Uterus (tissue), 3 donors: ENCODE measurements at regions not wholly inside any gene's neighbourhood (a gene's known extent, or its start where the extent isn't known, plus 50 kb on each side); places are given as distances from the start of the nearest gene placed in this dataset.

Experiments used
- DNase-seq, 2 donors: peaks; one replicate each; pipeline ENCODE4 v3.0.0-alpha.2; 2019 to 2020
- H3K27ac ChIP-seq, 2 donors: fragments of 200-600 bp; sonication (generic); 1 replicate in 1 of 2; 2 replicates in 1 of 2; pipeline ENCODE4 v1.5.1; 2016 to 2018
- H3K27me3 ChIP-seq, 2 donors: fragments of 200-600 bp; sonication (generic); one replicate each; pipeline ENCODE4 v1.5.1; 2018 to 2019; ENCODE audit warnings: control low read depth in 1 of 2
- H3K36me3 ChIP-seq, 2 donors: fragments of 200-600 bp; sonication (generic); one replicate each; pipeline ENCODE4 v1.5.1; 2019; ENCODE audit warnings: control low read depth in 1 of 2
- H3K4me1 ChIP-seq, 2 donors: fragments of 200-600 bp; sonication (generic); one replicate each; pipeline ENCODE4 v1.5.1; 2018 to 2019; ENCODE audit warnings: control low read depth in 1 of 2
- H3K4me3 ChIP-seq, 2 donors: fragments of 200-600 bp; sonication (generic); 1 replicate in 1 of 2; 2 replicates in 1 of 2; pipeline ENCODE4 v1.5.1; 2018 to 2019; ENCODE audit warnings: mild to moderate bottlenecking in 1 of 2
- H3K9me3 ChIP-seq, 2 donors: fragments of 200-600 bp; sonication (generic); one replicate each; pipeline ENCODE4 v1.5.1; 2019; ENCODE audit warnings: control low read depth in 1 of 2
- CTCF ChIP-seq, 4 experiments: fragments of 200-600 bp in 2 of 4; fragments of 450-650 bp in 2 of 4; sonication (generic) in 2 of 4; IDR thresholded peaks; one replicate each; pipeline ENCODE4 v1.5.1; 2016 to 2019; ENCODE audit warnings: antibody characterized with exemption in 4 of 4, mild to moderate bottlenecking in 2 of 4, moderate library complexity in 1 of 4
- POLR2A ChIP-seq, 2 donors: fragments of 450-650 bp; IDR thresholded peaks; one replicate each; pipeline ENCODE4 v1.6.1; 2016; ENCODE audit warnings: antibody characterized with exemption in 2 of 2, mild to moderate bottlenecking in 1 of 2, moderate library complexity in 1 of 2
- intact Hi-C: fragments of 100-400 bp; cut with DNase I; formaldehyde crosslinking; loops from one replicate; pipeline ENCODE4 v1.15.1; 2023; ENCODE audit warnings: low total_unique reads
- donor health status: DM: yes; HTN: yes; CAD: no.

DNA sequence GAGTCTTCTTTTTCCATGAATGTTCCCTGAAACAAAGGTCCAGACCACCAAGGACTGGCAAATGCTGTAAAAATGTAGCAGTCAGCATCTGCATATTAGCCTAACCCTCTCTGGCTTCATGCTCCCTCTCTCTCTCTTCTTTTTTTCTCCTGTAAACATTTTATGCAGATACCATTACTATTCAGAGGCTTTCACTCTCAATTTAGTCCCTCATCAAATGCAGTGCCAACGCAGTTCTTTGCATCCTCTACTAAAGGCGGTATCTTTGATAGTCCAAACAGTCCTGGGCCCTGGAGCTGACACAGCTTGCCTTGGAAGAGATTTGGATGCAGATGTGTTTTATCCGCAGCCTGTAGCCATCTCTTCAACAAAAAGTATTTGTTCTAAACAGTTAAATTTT lies 167.1 kb upstream of the MMS22L start:
- Histone ChIP-seq H3K27me3 (no peaks in the 10 kb centered on the region), H3K36me3 (no peaks in the 10 kb centered on the region), H3K27ac (no peak overlapping the region), H3K4me3 (no peak overlapping the region), H3K9me3 (no peaks in the 10 kb centered on the region), H3K4me1 (no peaks in the 10 kb centered on the region)
- TF ChIP-seq POLR2A (IDR thresholded peaks at IDR 0.05), result no peak
- no peak for TF ChIP-seq CTCF (IDR thresholded peaks at IDR 0.05)
- no peak for DNase-seq
- intact Hi-C loops, result no loop called here

GRCh38 chr6:97456070-97456469 lies 173.1 kb upstream of the MMS22L start:
- H3K4me3 ChIP-seq, result no peak overlapping the region
- DNase-seq, result no peak
- no peaks in the 10 kb centered on the region for H3K27me3 ChIP-seq
- H3K27ac ChIP-seq, result no peak overlapping the region
- no peaks in the 10 kb centered on the region for H3K4me1 ChIP-seq
- intact Hi-C loops, result no loop called here
- H3K36me3 ChIP-seq, result no peaks in the 10 kb centered on the region
- H3K9me3 ChIP-seq, result no peaks in the 10 kb centered on the region
- no peak for TF ChIP-seq POLR2A (IDR thresholded peaks at IDR 0.05)
- no peak for TF ChIP-seq CTCF (IDR thresholded peaks at IDR 0.05)

GRCh38 chr6:97459535-97459934 lies 176.5 kb upstream of the MMS22L start:
- TF ChIP-seq POLR2A (IDR thresholded peaks at IDR 0.05) (no peak), CTCF (IDR thresholded peaks at IDR 0.05) (no peak)
- no peak overlapping the region for H3K27ac ChIP-seq
- intact Hi-C loops, result no loop called here

GRCh38 chr6:97459986-97460385 lies 177.0 kb upstream of the MMS22L start:
- no peak for DNase-seq
- intact Hi-C loops, result no loop called here
- H3K4me1 ChIP-seq, result no peaks in the 10 kb centered on the region
- H3K27ac ChIP-seq, result no peak overlapping the region
- H3K36me3 ChIP-seq, result no peaks in the 10 kb centered on the region
- TF ChIP-seq POLR2A (IDR thresholded peaks at IDR 0.05) (no peak), CTCF (IDR thresholded peaks at IDR 0.05) (no peak)
- H3K27me3 ChIP-seq, result no peaks in the 10 kb centered on the region
- no peaks in the 10 kb centered on the region for H3K9me3 ChIP-seq
- no peak overlapping the region for H3K4me3 ChIP-seq

More at GRCh38 chr6:97459535-97459934, 176.5 kb upstream of the MMS22L start:
- no peaks in the 10 kb centered on the region for H3K4me1 ChIP-seq
- H3K4me3 ChIP-seq, result no peak overlapping the region
- H3K27me3 ChIP-seq, result no peaks in the 10 kb centered on the region
- H3K36me3 ChIP-seq, result no peaks in the 10 kb centered on the region
- no peaks in the 10 kb centered on the region for H3K9me3 ChIP-seq
- DNase-seq, result no peak

DNA sequence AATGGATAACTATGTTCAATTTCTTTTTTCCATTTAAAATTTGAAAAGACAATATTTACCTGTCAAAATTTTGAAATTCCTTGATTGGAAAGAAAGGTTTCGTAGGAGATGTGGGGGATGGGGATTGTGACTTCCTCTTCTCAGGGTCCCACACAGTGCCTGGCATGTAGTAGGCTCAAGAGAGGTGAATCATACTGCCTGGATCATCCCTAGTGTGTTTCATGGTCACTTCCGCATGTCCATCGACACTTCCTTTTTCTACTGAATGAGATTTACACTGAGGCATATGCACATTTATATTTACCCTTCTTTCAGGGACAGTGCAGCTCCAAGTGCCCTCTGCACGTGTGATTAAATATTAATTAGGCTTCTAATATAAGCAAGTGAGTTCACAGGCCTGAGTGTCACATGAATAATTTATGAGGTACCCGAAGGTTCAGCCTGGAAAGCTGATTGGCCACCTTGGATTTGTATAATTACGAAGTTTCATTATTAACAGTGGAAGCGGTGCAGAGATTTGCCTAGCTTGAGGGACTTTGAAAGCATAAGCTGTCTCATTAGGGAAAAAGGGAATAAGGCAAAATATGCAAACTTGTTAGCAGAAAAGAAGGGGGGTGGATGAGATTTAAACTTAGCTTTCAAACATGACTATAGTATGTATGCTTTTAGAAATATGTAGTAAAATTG lies 177.5 kb upstream of the MMS22L start:
- TF ChIP-seq POLR2A (IDR thresholded peaks at IDR 0.05), result no peak
- TF ChIP-seq CTCF (IDR thresholded peaks at IDR 0.05), result no peak
- no peaks in the 10 kb centered on the region for H3K9me3 ChIP-seq

More for the DNA sequence above, 177.5 kb upstream of the MMS22L start:
- no peaks in the 10 kb centered on the region for H3K27me3 ChIP-seq
- DNase-seq, result no peak
- H3K36me3 ChIP-seq, result no peaks in the 10 kb centered on the region
- no peak overlapping the region for H3K4me3 ChIP-seq
- H3K4me1 ChIP-seq, result no peaks in the 10 kb centered on the region
- H3K27ac ChIP-seq, result no peak overlapping the region
- intact Hi-C loops, result no loop called here
